ENCODE measurements at regions not wholly inside any gene's neighbourhood (a gene's known extent, or its start where the extent isn't known, plus 50 kb on each side); places are given as distances from the start of the nearest gene placed in this dataset.

- no peaks in the 10 kb centered on the region for H3K27me3 ChIP-seq (ENCODE audit: control insufficient read depth in 2 of 2, insufficient read depth in 2 of 2, low read length in 2 of 2)
- TF ChIP-seq RBM17 (IDR thresholded peaks at IDR 0.05; ENCODE audit: borderline replicate concordance, low read depth, low read length): no peak
- no peak for TF ChIP-seq POLR2B (IDR thresholded peaks at IDR 0.05; ENCODE audit: low read depth, partially characterized antibody)
- no peak for TF ChIP-seq ESRRB (CRISPR knock-in tag; IDR thresholded peaks at IDR 0.05; ENCODE audit: borderline replicate concordance)
- TF ChIP-seq MIER1 (IDR thresholded peaks at IDR 0.05; ENCODE audit: low read depth): no peak
- no peak for TF ChIP-seq PBX2 (CRISPR knock-in tag; IDR thresholded peaks at IDR 0.05; ENCODE audit: low read depth)
- no peak for TF ChIP-seq PBX2 (tag; conservative IDR thresholded peaks at IDR 0.05; ENCODE audit: low read depth)
- TF ChIP-seq ZNF592 (IDR thresholded peaks at IDR 0.05): no peak
- TF ChIP-seq FOXP4 (CRISPR knock-in tag; IDR thresholded peaks at IDR 0.05; ENCODE audit: borderline replicate concordance): no peak
- no peak for TF ChIP-seq ZFP1 (CRISPR knock-in tag; IDR thresholded peaks at IDR 0.05)
- TF ChIP-seq PRPF4 (IDR thresholded peaks at IDR 0.05; ENCODE audit: insufficient read depth, low read depth, low read length, poor library complexity, severe bottlenecking): no peak
- TF ChIP-seq MEF2A (IDR thresholded peaks at IDR 0.05; ENCODE audit: control insufficient read depth, low read depth, low read length): no peak
- TF ChIP-seq PHF20 (IDR thresholded peaks at IDR 0.05; ENCODE audit: partially characterized antibody): no peak
- TF ChIP-seq HMGN3 (IDR thresholded peaks at IDR 0.05; ENCODE audit: borderline replicate concordance, extremely low read depth, insufficient read length, low read depth, low read length): no peak
- TF ChIP-seq NR2C2 (CRISPR knock-in tag; IDR thresholded peaks at IDR 0.05): no peak
- no peak for TF ChIP-seq NR2C2 (tag; IDR thresholded peaks at IDR 0.05)
- no TSS peak for BruUV-seq (replicated peaks)
- 0% methylated on average over 5 of the region's 5 CpGs for WGBS (ENCODE audit: insufficient coverage, low coverage, missing lambda C conversion rate)
- ChIA-PET CTCF (ENCODE audit: low intra/inter-chr PET ratio) (no interaction called here), POLR2A (no interaction called here)
- no peak overlapping the region for H2AFZ ChIP-seq (ENCODE audit: low read depth, low read length)
- DNase-seq (ENCODE audit: extremely low read depth in 1 of 4, low spot score in 3 of 4) (no peak), ATAC-seq (no peak), FAIRE-seq (no peak)
- no peaks in the 10 kb centered on the region for H3K4me1 ChIP-seq (replicated peaks in 1 of 2; ENCODE audit: control insufficient read depth in 2 of 2, insufficient read depth in 2 of 2, low read length in 2 of 2)
- H4K20me1 ChIP-seq (replicated peaks; ENCODE audit: control insufficient read depth, insufficient read depth, low read length): no peaks in the 10 kb centered on the region
- no peaks in the 10 kb centered on the region for H3K9me1 ChIP-seq (ENCODE audit: control insufficient read depth, insufficient read depth, low read length)
- H3K36me3 ChIP-seq (ENCODE audit: control insufficient read depth, insufficient read depth, low read length): no peaks in the 10 kb centered on the region
- no peaks in the 10 kb centered on the region for H3K9me3 ChIP-seq (replicated peaks; ENCODE audit: control insufficient read depth, insufficient read depth, low read depth, low read length)
- in situ Hi-C loops (cut with MboI) (no loop called here), intact Hi-C loops (cut with micrococcal nuclease) (no loop called here)
- no peak overlapping the region for H3K9ac ChIP-seq (ENCODE audit: insufficient read depth in 1 of 2, low read depth in 2 of 2, low read length in 2 of 2)
- H3K4me2 ChIP-seq (ENCODE audit: insufficient read depth, low read length): no peak overlapping the region
- H3K27ac ChIP-seq (ENCODE audit: extremely low read depth, low read depth, low read length): no peak overlapping the region
- no peak overlapping the region for H3K4me3 ChIP-seq
- no peaks in the 10 kb centered on the region for H3K79me2 ChIP-seq (ENCODE audit: control insufficient read depth, insufficient read depth, low read length)
Measured at GRCh38 chr12:38490073-38490472, 173.5 kb downstream of the ALG10B start.
